Breast epithelium (tissue), 4 donors: ENCODE measurements at regions not wholly inside any gene's neighbourhood (a gene's known extent, or its start where the extent isn't known, plus 50 kb on each side); places are given as distances from the start of the nearest gene placed in this dataset.

ENCODE experiments used
- DNase-seq, 2 donors: peaks; one replicate each; pipeline ENCODE4 v3.0.0-alpha.2; 2019; ENCODE audit warnings: low spot score in 2 of 2
- H3K27ac ChIP-seq, 2 donors: fragments of 200-600 bp; sonication (generic) in 1 of 2; one replicate each; pipeline ENCODE4 v1.5.1; 2016 to 2019; ENCODE audit warnings: mild to moderate bottlenecking in 1 of 2
- H3K27me3 ChIP-seq, 2 donors: fragments of 200-600 bp; sonication (generic) in 1 of 2; one replicate each; pipeline versions ENCODE4 v1.5.1 to v1.6.0; 2017 to 2019; ENCODE audit warnings: control low read depth in 1 of 2, mild to moderate bottlenecking in 1 of 2
- H3K36me3 ChIP-seq: fragments of 200-600 bp; one replicate; pipeline ENCODE4 v1.5.1; 2019
- H3K4me1 ChIP-seq, 2 donors: fragments of 200-600 bp; sonication (generic); one replicate each; pipeline ENCODE4 v1.5.1; 2016 to 2019; ENCODE audit warnings: control low read depth in 1 of 2
- H3K4me3 ChIP-seq, 3 donors: fragments of 200-600 bp; sonication (generic); 1 replicate in 2 of 3; 2 replicates in 1 of 3; pipeline ENCODE4 v1.5.1; 2016 to 2019; ENCODE audit warnings: mild to moderate bottlenecking in 3 of 3, moderate library complexity in 2 of 3
- H3K9me3 ChIP-seq, 2 donors: fragments of 200-600 bp; sonication (generic) in 1 of 2; one replicate each; pipeline ENCODE4 v1.5.1; 2016 to 2019; ENCODE audit warnings: control low read depth in 1 of 2
- POLR2A ChIP-seq: fragments of 450-650 bp; IDR thresholded peaks from one replicate; pipeline ENCODE4 v1.6.1; 2016; ENCODE audit warnings: antibody characterized with exemption, mild to moderate bottlenecking, moderate library complexity
- POLR2AphosphoS5 ChIP-seq, 3 donors: sonication (generic); formaldehyde crosslinking; IDR thresholded peaks; one replicate each; pipeline ENCODE4 v1.6.1; 2017; ENCODE audit warnings: antibody characterized with exemption in 3 of 3
- intact Hi-C: fragments of 100-400 bp; cut with DNase I; formaldehyde crosslinking; loops from one replicate; pipeline ENCODE4 v1.15.1; 2023; ENCODE audit warnings: low total_unique reads
- TF ChIP-seq, protein P1 (sequence below), 3 donors: fragments of 450-650 bp; IDR thresholded peaks; one replicate each; pipeline ENCODE4 v1.5.1; 2016 to 2017; ENCODE audit warnings: antibody characterized with exemption in 3 of 3, mild to moderate bottlenecking in 3 of 3, moderate library complexity in 3 of 3

DNA sequence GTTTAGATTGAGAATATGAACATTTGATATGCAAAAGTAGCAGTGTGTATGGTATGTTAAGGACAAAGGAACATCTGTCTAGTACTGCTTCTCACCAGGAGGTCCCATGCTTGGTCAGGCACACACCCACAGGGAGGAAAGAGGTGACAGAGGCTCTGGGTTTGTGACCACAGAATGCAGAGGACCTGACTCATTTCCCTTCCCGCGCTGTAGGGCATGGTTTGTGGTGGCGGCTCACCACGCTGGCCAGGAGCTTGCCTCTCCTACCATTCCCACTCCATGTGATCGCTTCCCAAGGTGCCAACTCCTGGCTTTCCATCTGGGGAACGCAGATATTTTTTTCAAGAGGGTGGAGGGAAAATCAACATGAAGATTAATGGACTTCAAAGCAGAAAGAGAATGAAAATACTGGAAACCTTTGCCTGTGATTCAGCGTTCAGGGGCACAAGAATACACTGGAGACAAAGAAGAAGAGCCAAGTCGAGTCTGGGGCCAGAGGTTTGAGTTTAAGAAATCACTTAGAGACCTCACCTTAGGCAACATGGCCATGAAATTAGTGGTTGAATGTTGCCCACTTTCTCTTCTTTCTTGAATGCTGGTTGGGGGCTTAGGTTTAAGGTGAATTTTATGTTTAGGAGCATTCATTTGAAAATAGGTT is 477.8 kb downstream of the CCDC171 start:
- intact Hi-C loops = no loop called here
- no peak overlapping the region for H3K27ac ChIP-seq
- no peak overlapping the region for H3K4me3 ChIP-seq
- H3K27me3 ChIP-seq = no peaks in the 10 kb centered on the region
- DNase-seq = no peak
- no peaks in the 10 kb centered on the region for H3K9me3 ChIP-seq
- no peaks in the 10 kb centered on the region for H3K36me3 ChIP-seq
- TF ChIP-seq, protein P1, sequence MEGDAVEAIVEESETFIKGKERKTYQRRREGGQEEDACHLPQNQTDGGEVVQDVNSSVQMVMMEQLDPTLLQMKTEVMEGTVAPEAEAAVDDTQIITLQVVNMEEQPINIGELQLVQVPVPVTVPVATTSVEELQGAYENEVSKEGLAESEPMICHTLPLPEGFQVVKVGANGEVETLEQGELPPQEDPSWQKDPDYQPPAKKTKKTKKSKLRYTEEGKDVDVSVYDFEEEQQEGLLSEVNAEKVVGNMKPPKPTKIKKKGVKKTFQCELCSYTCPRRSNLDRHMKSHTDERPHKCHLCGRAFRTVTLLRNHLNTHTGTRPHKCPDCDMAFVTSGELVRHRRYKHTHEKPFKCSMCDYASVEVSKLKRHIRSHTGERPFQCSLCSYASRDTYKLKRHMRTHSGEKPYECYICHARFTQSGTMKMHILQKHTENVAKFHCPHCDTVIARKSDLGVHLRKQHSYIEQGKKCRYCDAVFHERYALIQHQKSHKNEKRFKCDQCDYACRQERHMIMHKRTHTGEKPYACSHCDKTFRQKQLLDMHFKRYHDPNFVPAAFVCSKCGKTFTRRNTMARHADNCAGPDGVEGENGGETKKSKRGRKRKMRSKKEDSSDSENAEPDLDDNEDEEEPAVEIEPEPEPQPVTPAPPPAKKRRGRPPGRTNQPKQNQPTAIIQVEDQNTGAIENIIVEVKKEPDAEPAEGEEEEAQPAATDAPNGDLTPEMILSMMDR (IDR thresholded peaks at IDR 0.05) = no peak
- TF ChIP-seq POLR2A (no peak), POLR2AphosphoS5 (IDR thresholded peaks at IDR 0.05) (no peak)
- no peaks in the 10 kb centered on the region for H3K4me1 ChIP-seq

DNA sequence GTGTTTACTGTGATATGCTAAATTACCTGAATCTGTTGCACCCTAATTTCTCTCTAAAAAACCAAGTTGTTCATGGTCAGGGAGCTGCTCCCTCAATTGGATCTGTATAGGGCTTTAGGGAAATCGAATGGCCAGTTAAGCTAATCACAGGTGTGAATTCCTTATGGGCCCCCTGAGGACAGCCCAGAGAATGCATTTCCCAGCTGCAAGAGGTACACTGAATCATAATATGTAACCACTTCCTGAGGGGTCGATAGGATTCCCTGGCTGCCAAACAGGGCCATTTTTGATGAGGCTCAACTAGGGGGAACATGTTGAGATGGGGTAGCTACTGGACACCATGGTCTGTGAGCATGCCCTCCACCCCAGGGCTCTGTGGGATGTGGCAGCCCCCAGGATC is 478.6 kb downstream of the CCDC171 start:
- no peak for DNase-seq
- Histone ChIP-seq H3K4me1 (no peaks in the 10 kb centered on the region), H3K27ac (no peak overlapping the region), H3K4me3 (no peak overlapping the region), H3K27me3 (no peaks in the 10 kb centered on the region), H3K36me3 (no peaks in the 10 kb centered on the region), H3K9me3 (no peaks in the 10 kb centered on the region)
- TF ChIP-seq, protein P1 (IDR thresholded peaks at IDR 0.05) = no peak
- TF ChIP-seq POLR2A (no peak), POLR2AphosphoS5 (IDR thresholded peaks at IDR 0.05) (no peak)
- intact Hi-C loops = no loop called here

DNA sequence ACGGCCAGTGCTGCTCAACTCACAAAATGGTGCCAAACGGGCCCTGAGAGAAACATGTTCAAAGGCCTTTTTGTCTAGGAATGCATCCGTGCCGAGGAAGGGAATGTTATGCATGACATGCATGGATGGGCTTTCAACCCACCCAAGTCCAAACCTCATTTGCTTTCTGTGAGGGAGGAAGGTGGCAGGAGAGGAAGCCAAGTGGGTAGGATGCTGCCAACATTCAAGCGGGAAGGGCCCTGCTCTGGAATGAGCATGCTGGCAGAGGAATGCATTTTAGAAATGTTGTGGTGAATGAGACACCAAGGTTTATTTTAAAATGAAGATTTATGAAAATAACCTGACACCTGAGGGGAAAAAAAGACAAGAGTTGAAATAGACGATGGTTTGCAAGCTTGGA is 479.1 kb downstream of the CCDC171 start:
- Histone ChIP-seq H3K36me3 (no peaks in the 10 kb centered on the region), H3K4me1 (no peaks in the 10 kb centered on the region), H3K27ac (no peak overlapping the region), H3K4me3 (no peak overlapping the region), H3K9me3 (no peaks in the 10 kb centered on the region), H3K27me3 (no peaks in the 10 kb centered on the region)
- intact Hi-C loops = no loop called here
- TF ChIP-seq POLR2AphosphoS5 (IDR thresholded peaks at IDR 0.05) (no peak), POLR2A (no peak)
- TF ChIP-seq, protein P1 (IDR thresholded peaks at IDR 0.05) = no peak
- DNase-seq = no peak

DNA sequence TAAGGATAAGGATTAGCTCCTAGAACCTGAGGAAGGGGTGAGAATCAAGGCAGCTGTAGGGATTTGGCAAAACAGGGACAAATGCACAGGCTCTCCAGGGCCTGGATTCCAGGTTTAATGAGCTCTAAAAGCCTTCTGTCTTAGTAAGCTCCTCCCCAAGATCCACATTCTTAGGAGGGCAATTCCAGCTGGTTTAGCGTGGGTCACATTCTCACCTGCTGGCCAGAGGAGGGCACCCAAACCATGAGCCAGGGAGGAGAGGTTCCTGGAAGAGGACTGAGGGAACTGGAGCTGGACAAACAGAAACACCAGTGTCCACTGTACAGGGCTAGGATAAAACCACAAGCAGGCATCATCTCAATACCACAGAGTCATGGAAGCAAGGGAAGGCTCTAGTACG is 480.0 kb downstream of the CCDC171 start:
- no peak for TF ChIP-seq POLR2AphosphoS5 (IDR thresholded peaks at IDR 0.05)

DNA sequence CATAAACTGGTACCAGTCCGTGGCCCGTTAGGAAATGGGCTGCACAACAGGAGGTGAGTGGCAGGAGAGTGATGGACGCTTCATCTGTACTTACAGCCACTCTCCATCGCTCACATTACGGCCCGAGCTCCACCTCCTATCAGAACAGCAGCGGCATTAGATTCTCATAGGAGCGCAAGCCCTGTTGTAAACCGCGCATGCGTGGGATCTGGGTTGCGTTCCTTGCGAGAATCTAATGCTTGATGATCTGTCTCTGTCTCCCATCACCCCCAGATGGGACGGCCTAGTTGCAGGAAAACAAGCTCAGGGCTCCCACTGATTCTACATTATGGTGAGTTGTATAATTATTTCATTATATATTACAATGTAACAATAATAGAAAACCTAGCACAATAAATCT is 480.4 kb downstream of the CCDC171 start:
- Histone ChIP-seq H3K27me3 (no peaks in the 10 kb centered on the region), H3K4me1 (no peaks in the 10 kb centered on the region), H3K36me3 (no peaks in the 10 kb centered on the region), H3K4me3 (no peak overlapping the region), H3K27ac (no peak overlapping the region), H3K9me3 (no peaks in the 10 kb centered on the region)
- no peak for DNase-seq
- TF ChIP-seq, protein P1 (IDR thresholded peaks at IDR 0.05) = no peak
- TF ChIP-seq POLR2A = no peak
- no peak for TF ChIP-seq POLR2AphosphoS5 (IDR thresholded peaks at IDR 0.05)
- intact Hi-C loops = no loop called here

More for the DNA sequence above, 480.0 kb downstream of the CCDC171 start:
- Histone ChIP-seq H3K4me1 (no peaks in the 10 kb centered on the region), H3K27ac (no peak overlapping the region), H3K9me3 (no peaks in the 10 kb centered on the region), H3K36me3 (no peaks in the 10 kb centered on the region), H3K27me3 (no peaks in the 10 kb centered on the region), H3K4me3 (no peak overlapping the region)
- no peak for DNase-seq
- intact Hi-C loops = no loop called here
